GM19351 (cell line): ENCODE measurements at regions not wholly inside any gene's neighbourhood (a gene's known extent, or its start where the extent isn't known, plus 50 kb on each side); places are given as distances from the start of the nearest gene placed in this dataset.

ENCODE experiments used
- ATAC-seq: cut with Tn5 transposase; IDR thresholded peaks from one replicate; pipeline ENCODE4 v1.9.1; 2021; ENCODE audit warnings: mild to moderate bottlenecking, moderate library complexity; ENCODE audit not compliant: unreplicated experiment

DNA sequence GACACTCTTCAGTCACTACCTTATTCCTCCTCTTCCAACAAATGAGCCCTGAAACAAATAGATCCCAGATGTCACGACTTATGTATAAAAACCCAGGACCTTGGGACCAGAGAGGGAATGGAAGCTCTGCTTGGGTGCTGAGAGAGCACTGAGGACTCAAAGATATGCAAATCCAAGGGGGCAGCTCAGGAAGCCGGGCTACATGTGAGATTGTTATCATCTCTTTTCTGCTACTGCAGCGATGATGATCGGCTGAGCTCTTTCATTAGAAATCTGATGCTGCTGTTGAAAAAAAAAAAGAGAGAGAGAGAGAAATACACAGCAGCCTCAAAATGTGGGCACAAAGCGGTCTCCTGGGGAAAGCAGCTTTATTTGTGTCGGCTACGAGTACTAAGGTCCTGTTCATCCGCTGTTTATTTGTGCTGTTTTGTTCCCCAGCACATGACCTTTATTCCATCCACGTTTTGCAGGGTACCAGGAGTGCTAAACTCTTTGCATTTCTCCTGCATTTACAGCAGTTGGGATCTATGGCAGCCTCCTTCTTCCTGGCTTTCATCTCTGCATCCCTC lies 120.2 kb downstream of the TRIM29 start:
- no peak for ATAC-seq

DNA sequence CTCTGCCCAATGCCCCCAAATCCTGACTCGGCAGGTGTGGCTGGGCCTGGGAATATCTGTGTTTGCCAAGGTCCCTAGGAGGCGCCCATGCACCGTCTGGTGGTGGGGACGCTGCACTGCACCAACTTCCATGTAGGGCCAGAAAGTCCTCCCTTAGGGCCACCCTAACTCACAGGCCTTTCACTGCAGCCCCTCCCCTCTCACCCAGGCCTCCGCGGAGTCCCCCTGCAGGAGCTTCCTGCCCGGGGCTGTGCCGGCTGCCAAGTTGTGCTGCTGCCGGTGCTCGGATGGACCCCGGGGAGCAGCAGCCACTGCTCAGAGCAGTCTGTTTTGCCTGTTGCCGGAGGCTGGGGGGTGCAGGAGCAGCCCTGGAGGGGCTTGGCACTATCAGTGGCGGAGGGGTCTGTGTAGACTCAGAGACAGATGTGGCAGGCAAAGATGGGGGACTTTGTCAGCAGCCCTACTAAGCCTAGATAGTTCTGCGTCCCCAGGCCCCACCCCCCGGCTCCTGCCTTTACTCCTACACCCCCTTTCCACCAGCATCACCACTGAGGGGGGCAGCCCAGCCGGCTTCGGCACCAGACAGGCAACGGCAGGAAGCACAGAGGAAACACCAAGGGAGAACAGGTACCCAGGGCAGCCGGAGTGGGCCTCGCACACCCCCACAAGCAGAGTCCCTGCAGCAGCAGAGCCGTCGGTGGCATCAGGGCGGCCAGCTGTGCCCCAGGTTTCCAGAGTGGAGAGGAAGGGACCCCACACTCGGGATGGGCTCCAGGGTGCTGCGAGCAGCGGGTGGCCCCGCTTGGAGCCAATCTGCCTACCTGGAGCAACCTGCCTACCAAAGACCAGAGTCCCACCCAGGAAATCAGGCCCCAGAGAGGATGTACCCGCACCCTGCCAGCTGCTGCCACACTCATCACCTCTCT lies 124.3 kb downstream of the TRIM29 start:
- ATAC-seq: no peak

DNA sequence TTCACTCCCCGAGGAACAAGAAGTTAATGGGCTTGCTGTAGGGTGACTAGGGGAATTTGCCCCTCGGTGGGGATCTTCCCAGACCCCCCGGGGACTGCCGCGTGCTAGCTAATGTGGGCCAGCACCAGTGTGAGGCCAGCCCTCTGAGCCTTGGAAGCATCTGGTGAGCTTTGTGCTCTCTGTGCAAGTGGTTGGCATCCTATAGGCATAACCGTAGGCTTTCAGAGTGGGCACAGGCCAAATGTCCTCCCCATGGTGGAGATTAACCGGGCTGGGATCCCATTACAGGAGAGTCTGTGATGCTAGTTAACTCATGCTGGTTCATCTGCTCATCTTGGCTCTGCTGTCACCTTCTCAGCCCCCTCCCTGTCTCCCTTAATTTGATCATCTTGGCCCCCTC lies 125.7 kb downstream of the TRIM29 start:
- no peak for ATAC-seq

DNA sequence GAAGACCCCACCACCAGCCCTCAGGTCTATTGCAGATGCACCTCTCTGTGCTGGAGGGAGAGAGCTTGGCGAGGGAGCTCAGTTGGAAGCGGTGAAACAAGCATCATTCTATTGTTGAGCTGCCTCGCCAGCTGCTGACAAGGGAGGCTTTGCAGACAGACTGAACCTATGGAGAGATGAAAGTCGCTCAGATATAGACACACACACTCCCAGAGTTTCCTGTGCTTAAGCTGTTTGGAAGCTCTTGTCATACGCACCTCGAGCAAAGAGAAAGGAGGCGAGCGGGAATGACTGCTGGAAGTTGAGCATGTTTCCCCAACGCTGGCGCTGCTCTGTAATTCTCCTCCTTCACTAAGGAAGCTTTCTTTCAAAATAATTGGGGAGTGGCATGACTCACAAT lies 126.1 kb downstream of the TRIM29 start:
- no peak for ATAC-seq

DNA sequence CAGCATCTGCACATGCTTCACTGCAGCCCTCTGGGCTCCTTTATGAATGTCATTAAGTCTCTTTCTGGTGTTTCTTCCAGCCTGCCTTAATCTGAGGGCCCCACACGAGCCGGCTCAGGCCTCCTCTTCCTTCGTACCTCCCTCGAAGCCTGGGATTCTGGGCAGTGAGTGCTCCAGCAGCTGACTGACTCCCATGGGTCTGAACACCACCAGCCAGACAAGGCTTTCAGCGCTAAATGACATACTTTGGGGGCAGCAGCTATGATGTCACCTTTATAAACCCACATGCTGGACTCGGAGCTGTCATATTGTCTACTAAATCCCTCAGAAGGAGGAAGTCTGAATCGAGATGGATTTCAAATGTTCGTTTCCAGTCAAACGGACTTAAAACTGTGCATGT lies 127.1 kb downstream of the TRIM29 start:
- ATAC-seq: no peak

DNA sequence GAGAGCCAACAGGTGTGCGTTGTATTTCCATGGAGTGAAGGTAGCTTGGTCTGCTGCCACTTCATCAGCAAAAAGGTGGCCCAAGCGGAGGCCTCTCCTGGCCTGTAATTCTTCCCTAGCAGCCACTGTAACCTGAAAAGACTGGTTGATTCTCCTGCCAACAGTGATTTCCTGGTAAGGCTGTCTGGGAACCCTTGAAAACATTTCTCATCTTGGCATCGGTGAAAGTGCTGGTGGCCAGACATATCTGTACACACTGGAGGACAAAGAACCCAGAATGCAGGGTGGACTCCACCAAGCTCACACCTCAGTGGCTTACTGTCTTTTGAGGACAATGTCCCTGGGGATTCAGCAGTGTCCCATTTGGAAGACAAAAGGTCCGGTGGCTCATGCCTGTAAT lies 128.0 kb downstream of the TRIM29 start:
- ATAC-seq: no peak

DNA sequence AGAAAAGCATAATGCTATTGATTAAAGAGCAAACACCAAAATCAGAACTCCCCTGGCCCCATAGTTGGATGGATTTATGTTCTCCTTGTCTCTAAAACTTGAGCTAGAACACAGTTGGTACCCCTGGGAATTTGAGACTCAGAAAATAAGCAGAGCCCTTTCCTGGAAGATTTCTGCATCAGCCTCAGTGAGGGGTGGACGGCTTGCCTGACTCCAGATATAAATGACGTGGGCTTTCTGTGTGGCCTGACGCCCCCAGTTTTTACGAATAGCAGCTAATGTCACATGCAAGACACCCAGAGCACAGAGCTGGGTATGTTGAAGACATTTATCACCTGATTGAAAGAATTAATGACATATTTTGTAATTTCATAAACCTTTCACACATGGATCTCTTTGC lies 130.8 kb downstream of the TRIM29 start:
- ATAC-seq: no peak

DNA sequence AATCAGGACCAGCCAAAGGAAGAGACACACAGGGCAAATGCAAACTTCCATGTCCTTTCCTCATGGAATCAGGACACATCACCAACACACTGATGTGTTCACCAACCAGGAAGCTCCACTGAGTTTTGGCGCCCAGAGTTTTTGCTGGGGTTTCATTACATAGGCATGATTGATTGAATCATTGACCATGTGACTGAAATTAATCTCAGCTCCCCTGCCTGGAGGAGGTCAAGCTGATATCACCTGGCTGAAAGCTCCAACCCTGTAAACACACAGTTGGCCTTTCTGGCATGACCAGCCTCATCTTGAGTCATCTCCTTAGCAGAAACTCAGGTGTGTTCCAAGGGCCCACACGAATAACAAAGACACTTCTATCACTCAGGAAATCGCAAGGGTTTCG lies 133.2 kb downstream of the TRIM29 start:
- ATAC-seq: no peak

DNA sequence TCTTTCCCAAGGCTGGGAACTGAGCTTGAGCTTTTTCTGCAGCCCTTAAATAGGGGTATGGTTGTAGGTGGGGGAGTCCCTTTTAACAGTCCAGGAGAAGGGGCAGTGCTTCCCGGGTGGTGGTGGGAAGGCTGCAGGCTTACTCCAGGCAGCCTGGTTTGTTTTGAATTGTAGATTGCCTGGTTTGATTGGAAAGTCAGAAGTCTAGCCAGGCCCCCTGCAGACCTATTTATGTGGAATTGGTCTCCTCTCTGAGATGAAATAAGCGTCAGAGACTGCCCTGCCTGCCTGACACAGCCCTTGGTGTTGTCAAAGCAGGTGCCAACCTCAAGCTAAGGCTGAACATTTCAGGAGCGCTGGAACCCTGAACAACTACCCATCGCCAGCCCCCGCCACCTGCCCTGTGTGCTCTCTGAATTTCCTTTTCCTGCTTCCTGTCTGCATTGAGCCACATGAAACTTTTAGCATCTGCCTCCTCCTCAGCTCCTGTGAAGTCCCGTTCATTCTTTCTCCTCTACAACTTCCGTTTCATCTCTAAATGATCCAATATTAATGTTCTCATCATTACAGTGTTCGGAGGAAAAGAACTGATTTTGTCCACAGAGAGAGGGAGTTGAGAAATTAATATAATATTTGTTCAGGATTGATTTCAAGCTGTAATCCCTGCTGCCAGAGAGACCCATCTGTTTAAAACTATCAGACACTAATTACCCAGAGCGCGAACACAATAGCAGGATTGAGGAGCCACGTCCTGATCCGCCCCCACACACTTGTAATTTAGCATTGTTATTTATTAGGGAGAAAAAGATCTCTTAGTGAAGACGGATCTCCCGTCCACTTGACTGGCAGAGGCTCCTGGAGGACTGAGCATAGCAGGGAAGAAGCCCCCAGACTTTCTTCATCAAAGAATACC lies 136.5 kb downstream of the TRIM29 start:
- no peak for ATAC-seq

DNA sequence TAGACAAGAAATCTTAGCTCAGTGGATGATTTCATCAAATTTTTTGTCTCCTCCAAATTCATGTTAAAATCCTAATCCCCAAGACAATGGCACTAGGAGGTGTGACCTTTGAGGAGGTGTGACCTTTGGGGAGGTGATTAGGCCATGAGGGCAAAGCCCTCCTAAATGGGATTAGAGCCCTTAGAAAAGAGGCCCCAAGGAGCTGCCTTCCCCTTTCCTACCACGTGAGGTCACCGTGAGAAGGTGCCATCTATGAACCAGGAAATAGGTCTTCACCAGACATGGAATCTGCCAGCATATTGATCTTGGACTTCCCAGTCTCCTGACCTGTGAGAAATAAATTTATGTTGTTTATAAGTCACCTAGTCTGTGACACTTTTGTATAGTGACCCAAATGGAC lies 138.7 kb downstream of the TRIM29 start:
- no peak for ATAC-seq

DNA sequence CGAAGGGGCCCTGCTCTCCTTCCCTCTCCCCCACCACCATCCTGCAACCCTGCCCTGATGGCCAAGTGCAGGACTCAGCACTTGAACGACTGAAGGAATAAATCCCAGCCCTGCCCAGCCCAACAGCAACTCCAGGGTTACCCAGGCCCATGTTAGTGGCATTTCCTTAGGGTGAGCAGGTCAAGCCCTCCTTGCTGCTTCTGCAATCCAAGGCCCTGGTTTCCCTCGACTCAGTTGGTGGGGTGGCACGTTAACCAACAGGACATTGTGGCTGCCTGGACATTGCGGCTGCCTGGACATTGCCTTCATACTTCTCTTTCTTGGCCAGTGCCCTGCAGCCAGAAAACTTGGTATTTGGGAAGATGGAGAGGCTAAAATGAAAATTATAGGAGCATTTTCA lies 141.4 kb downstream of the TRIM29 start:
- no peak for ATAC-seq

DNA sequence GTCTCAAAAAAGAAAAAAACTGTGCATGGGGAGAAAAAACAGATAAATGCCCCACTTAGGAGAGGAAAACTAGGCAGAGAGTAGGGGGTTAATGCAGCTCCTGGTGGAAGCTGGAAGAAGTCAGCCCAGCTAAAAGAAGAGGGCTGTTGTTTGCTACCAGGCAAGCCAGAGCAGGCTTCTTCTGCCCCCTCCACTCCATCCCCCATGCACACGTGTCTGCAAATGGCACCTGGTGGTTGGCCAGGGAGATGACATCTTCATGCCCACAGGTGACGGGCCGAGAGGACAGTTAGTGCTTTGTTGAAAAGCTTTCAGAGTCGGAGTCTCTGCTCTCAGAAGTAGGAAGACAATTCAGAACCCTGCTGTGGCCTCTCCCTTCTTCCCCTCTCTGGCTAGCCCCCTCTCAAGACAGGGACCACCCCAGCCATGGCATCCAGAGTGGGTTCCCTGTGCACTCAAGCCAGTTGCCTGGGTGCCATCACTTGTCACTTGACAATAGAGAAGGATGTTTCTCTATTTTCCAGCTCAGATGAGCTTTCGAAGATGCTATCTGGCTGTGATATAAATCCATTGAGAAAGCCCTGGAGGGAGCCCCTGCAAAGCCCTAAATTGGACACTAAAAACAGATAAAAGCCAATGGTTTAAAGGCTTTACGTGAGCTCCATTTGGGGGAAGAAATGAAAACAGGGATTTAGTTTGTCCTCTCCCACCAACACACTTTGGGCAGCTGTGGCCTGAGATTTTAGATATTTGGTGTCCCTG lies 142.0 kb downstream of the TRIM29 start:
- ATAC-seq: no peak

DNA sequence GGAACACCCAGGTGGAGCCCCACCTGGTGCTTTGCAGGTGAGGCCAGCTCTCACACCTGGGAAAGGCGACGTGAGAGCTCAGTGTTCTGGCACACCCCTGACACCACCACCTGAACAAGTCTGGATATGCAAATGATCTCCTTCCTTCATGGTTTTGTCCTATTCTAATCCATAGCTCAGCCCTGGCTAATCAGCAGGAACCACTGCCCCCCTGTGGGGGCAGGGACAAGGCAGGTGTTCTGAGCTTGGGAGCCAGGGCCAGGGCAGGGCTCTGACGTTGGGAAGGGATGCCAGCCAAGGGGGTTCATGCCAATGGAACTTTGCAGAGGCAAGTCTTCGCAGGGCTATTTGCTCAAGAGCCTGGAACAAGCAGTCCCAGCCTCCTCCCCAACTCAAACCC lies 144.2 kb downstream of the TRIM29 start:
- ATAC-seq: no peak

DNA sequence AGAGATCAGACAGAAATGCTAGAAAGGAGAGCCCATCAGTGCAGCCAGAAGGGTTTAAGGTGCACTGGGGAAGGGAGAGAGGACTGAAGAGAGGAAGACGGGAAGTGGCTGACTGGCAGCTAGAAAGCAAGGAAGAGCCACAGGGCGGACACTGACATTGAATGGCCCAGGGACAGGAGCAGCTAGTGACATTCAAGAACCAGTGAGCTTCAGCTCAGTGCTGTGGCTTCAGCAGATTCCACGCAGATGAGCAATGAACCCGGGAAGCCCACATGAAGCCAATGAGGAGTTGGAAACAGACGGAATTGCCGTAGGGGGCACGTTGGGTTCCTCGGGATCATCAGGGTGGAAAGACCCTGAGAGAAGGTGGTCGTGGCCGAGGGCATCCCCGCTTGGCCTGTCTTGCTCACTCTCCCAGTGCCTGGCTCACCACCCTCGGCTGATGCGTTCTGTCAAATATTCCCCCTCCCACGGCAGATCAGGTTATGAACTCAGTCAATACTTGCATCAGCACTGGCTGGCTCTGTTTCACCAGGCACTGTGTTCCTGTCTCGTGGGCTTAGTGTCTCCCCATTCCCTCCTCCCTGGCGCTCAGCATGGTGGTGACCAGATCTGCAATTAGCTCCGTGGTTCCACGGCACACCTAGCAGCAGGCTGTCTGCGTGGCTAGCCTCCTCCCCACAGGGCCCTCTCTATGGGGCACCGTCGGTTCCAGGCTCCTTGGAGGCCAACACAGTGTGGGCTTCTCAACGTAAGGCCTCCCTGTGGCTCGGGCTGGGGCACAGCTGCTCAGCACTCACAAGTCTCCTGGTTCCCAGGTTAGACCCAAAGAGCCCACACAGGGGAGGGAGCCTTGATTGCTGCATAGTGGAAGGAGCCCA lies 145.5 kb downstream of the TRIM29 start:
- ATAC-seq: no peak

DNA sequence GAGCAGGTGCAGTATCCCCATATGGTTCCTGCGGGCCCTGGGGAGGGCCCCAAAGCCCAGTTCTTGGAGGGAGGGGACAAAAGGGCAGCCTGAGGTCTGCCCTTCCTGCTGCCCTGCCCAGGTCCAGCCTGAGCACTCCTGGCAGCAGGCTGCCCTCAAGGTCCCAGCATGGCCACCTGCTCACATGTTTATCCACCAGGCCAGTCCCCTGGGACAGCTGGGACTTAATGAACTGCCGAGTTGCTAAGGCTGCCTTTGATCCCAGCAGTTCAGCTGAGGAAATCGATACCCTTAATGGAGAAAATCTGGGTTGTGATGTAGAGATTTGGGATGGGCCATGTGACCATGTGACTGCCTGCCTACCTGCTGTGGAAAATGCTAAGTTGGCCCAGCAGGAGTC lies 146.2 kb downstream of the TRIM29 start:
- ATAC-seq: no peak

DNA sequence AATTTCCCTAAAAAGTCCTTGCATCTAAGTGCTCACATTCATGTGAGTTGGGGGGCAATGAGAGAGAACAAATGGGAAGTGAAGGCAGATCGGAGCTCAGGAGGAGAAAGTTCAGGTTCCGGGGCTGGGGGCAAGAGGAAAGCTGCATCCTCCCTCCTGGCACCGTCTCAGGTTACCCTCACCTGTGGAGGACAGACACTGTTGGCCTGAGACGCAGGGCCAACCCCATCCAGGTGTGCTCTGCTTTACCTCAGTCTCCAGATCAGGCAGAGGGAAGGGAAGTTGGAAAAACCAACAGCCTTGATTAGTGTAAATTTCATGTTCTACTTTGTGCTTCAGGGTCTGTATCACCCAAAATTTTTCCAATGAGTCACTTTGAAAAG lies 146.9 kb downstream of the TRIM29 start:
- no peak for ATAC-seq

DNA sequence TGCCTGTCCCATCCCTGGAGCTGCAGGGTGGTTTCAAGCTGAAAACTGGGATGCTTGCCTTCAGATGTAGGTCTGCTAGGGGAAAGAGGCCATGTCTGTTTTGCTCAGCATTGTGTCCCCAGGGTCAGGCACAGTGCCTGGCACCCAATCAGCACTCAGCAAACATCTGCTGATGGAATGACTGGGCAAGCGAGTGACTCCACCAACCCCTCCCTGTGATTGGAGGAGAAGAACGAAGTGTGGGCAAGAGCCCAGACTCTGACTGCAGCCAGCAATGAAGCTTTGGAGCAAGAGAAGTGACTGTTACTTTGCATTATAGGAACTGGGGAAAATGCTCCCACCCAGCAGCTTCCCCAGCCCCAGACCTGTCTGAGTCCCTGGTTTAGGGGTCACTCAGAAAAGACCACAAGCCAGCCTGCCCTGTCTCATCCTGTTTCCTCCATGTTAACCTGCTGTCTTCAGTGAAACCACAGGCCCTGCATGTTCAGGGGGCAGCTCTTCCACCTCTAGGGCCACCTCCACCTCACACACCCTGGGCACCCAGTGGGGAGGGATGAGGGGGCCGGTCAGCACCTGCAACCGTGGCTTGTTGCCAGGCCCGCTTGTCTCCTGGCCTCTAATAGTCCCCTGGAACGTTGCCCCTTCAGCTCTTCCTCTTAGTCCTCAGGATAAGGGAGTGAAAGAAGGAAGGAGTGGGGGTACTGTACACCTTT lies 147.4 kb downstream of the TRIM29 start:
- no peak for ATAC-seq

DNA sequence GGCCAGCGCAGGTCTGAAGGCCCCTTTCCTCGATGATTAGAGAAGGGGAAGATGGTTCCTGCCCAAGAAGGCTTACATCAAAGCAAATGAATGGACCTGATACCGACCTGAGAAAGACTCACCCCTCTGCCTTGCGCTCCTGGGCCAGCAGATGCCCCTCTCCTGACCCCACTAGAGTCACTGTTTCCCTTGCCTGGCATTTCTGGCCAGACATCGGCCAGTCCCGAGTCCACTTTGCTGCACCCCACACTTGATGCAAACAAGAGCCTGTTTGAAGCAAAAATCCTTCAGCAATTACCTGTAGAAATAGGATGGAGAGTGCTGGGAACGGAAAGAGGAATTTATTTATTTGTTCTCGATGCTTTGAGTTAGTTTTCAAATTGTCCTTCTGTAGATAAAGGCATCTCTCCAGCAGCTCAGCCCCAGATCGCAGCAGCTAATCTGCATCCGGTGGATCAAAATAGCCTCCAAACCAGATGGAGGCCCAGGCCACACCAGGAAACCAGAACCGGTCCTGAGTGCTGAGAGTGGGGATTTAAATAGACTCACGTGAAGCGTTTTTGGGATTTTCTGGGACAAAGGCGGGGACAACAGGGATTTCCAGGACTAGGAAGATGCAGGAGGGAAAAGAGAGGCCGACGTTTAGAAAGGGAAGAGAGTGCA lies 148.6 kb downstream of the TRIM29 start:
- no peak for ATAC-seq

DNA sequence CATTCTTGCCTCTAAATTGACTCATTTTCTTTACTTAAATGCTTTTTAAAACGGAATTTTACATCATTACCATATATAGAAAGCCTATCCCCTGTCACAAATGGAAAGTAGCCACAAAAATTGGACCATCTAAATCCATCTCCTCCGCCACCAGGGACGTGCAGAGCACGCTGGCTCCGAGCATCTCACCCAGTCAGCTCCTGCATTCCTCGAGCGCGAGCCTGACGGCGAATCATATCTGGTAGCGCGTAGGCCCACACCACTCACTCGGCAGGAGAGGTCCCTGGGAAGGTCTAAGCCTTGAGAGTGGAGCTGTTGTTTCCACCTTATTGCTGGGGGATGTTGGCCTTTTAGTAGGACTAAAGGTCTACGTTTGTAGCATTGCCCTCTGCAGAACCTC lies 152.4 kb downstream of the TRIM29 start:
- ATAC-seq: no peak
